Neural cell (in vitro differentiated cells): ENCODE measurements at regions not wholly inside any gene's neighbourhood (a gene's known extent, or its start where the extent isn't known, plus 50 kb on each side); places are given as distances from the start of the nearest gene placed in this dataset.

Source experiments
- H2AFZ ChIP-seq: fragments of 200-600, 300-800 bp; sonication (generic), shearing (Covaris generic); 2 replicates; pipeline ENCODE4 v1.6.0; 2014; ENCODE audit warnings: low read depth, mild to moderate bottlenecking, antibody characterized with exemption, low read length, moderate library complexity
- H3F3A ChIP-seq: fragments of 200-600 bp; shearing (Covaris generic); 2 replicates; pipeline ENCODE4 v1.6.1; 2016; ENCODE audit warnings: mild to moderate bottlenecking, moderate library complexity, mixed read lengths, antibody characterized with exemption, low read length; ENCODE audit not compliant: insufficient read depth, poor library complexity, severe bottlenecking
- H3K27ac ChIP-seq: fragments of 200-600, 300-800 bp; sonication (generic), shearing (Covaris generic); 2 replicates; pipeline ENCODE4 v1.5.1; 2014; ENCODE audit warnings: mild to moderate bottlenecking, low read length, moderate library complexity
- H3K27me3 ChIP-seq: fragments of 300-800, 200-600 bp; sonication (generic), shearing (Covaris generic); 2 replicates; pipeline ENCODE4 v1.6.0; 2014; ENCODE audit warnings: mild to moderate bottlenecking, low read depth, low read length, moderate library complexity; ENCODE audit not compliant: insufficient read depth
- H3K36me3 ChIP-seq: fragments of 300-800, 200-600 bp; sonication (generic), shearing (Covaris generic); 2 replicates; pipeline ENCODE4 v1.5.1; 2014; ENCODE audit warnings: mild to moderate bottlenecking, antibody characterized with exemption, low read length, moderate library complexity; ENCODE audit not compliant: insufficient read depth
- H3K4me2 ChIP-seq: fragments of 300-800, 200-600 bp; sonication (generic), shearing (Covaris generic); 2 replicates; pipeline ENCODE4 v1.6.0; 2014; ENCODE audit warnings: mild to moderate bottlenecking, low read length
- H3K4me3 ChIP-seq: fragments of 300-800, 200-600 bp; sonication (generic), shearing (Covaris generic); 2 replicates; pipeline ENCODE4 v1.5.1; 2014; ENCODE audit warnings: mild to moderate bottlenecking, low read length, moderate library complexity
- H3K79me2 ChIP-seq: fragments of 200-600 bp; shearing (Covaris generic); replicated peaks from 2 replicates; pipeline ENCODE4 v1.6.0; 2014; ENCODE audit warnings: mild to moderate bottlenecking, low read length, moderate library complexity; ENCODE audit not compliant: insufficient read depth
- H3K9ac ChIP-seq: fragments of 300-800, 200-600 bp; sonication (generic), shearing (Covaris generic); 2 replicates; pipeline ENCODE4 v1.6.1; 2016; ENCODE audit warnings: mild to moderate bottlenecking, low read length, mixed read lengths
- H3K9me2 ChIP-seq: fragments of 200-600 bp; shearing (Covaris generic); 2 replicates; pipeline ENCODE4 v1.6.1; 2016; ENCODE audit warnings: mild to moderate bottlenecking, low read length, mixed read lengths; ENCODE audit not compliant: insufficient read depth
- H3K9me3 ChIP-seq: fragments of 200-600, 300-800 bp; sonication (generic), shearing (Covaris generic); 2 replicates; pipeline ENCODE4 v1.6.1; 2016; ENCODE audit warnings: mild to moderate bottlenecking, mixed run types, low read length, moderate library complexity, mixed read lengths
- H4K20me1 ChIP-seq: fragments of 200-600 bp; shearing (Covaris generic); 2 replicates; pipeline ENCODE4 v1.6.1; 2016; ENCODE audit warnings: mild to moderate bottlenecking, mixed run types; ENCODE audit not compliant: insufficient read depth
- CTCF ChIP-seq: fragments of 450-650 bp; IDR thresholded peaks from 2 replicates; pipeline ENCODE4 v1.5.1; 2014; ENCODE audit warnings: antibody characterized with exemption, mild to moderate bottlenecking, moderate library complexity; ENCODE audit not compliant: poor library complexity, severe bottlenecking
- EP300 ChIP-seq: fragments of 450-650 bp; conservative IDR thresholded peaks from 2 replicates; pipeline ENCODE4 v1.6.1; 2014; ENCODE audit warnings: antibody characterized with exemption, mild to moderate bottlenecking, moderate library complexity; ENCODE audit not compliant: poor library complexity, severe bottlenecking
- EZH2 ChIP-seq: fragments of 200-600, 300-800 bp; shearing (Covaris generic), sonication (generic); IDR thresholded peaks from 2 replicates; pipeline ENCODE4 v1.6.1; 2014; ENCODE audit warnings: antibody characterized with exemption, low read length, borderline replicate concordance, mild to moderate bottlenecking; ENCODE audit not compliant: insufficient read depth, poor library complexity, severe bottlenecking
- MXI1 ChIP-seq: fragments of 450-650 bp; conservative IDR thresholded peaks from 2 replicates; pipeline ENCODE4 v1.6.1; 2014; ENCODE audit warnings: antibody characterized with exemption, mild to moderate bottlenecking; ENCODE audit not compliant: poor library complexity, severe bottlenecking
- POLR2AphosphoS5 ChIP-seq: IDR thresholded peaks from 2 replicates; pipeline ENCODE4 v1.6.1; 2012
- RAD21 ChIP-seq: fragments of 450-650 bp; conservative IDR thresholded peaks from 2 replicates; pipeline ENCODE4 v1.6.1; 2014; ENCODE audit warnings: antibody characterized with exemption, mild to moderate bottlenecking, moderate library complexity
- REST ChIP-seq: IDR thresholded peaks from 2 replicates; pipeline ENCODE4 v1.6.1; 2012; ENCODE audit warnings: borderline replicate concordance
- SMC3 ChIP-seq: fragments of 450-650 bp; conservative IDR thresholded peaks from 2 replicates; pipeline ENCODE4 v1.6.1; 2014; ENCODE audit warnings: antibody characterized with exemption, mild to moderate bottlenecking, moderate library complexity; ENCODE audit not compliant: poor library complexity
- TAF1 ChIP-seq: IDR thresholded peaks from 2 replicates; pipeline ENCODE4 v1.6.1; 2012; ENCODE audit warnings: low read depth

- no peaks in the 10 kb centered on the region for H4K20me1 ChIP-seq
- no peak overlapping the region for H3K4me3 ChIP-seq
- H2AFZ ChIP-seq: no peak overlapping the region
Measured at GRCh38 chr11:80328774-80329173, 887.9 kb upstream of the TENM4 start.

GRCh38 chr11:80327956-80328614, 887.3 kb upstream of the TENM4 start:
- Histone ChIP-seq H3K4me2 (no peak overlapping the region), H4K20me1 (no peaks in the 10 kb centered on the region), H3K9me3 (no peaks in the 10 kb centered on the region), H3K9me2 (no peaks in the 10 kb centered on the region), H3K27ac (no peak overlapping the region), H3K27me3 (no peaks in the 10 kb centered on the region), H2AFZ (no peak overlapping the region), H3K9ac (no peak overlapping the region), H3K4me3 (no peak overlapping the region), H3K79me2 (no peaks in the 10 kb centered on the region), H3K36me3 (no peaks in the 10 kb centered on the region), H3F3A (no peaks in the 10 kb centered on the region)
- no peak for TF ChIP-seq EP300
- TF ChIP-seq SMC3: no peak
- no peak for TF ChIP-seq TAF1

More at GRCh38 chr11:80328774-80329173, 887.9 kb upstream of the TENM4 start:
- Histone ChIP-seq H3K27ac (no peak overlapping the region), H3K9me3 (no peaks in the 10 kb centered on the region), H3K27me3 (no peaks in the 10 kb centered on the region), H3K9me2 (no peaks in the 10 kb centered on the region), H3K36me3 (no peaks in the 10 kb centered on the region), H3F3A (no peaks in the 10 kb centered on the region), H3K4me2 (no peak overlapping the region), H3K79me2 (no peaks in the 10 kb centered on the region), H3K9ac (no peak overlapping the region)
- TF ChIP-seq TAF1 (no peak), CTCF (no peak), SMC3 (no peak), RAD21 (no peak), POLR2AphosphoS5 (no peak), EP300 (no peak), MXI1 (no peak), EZH2 (no peak), REST (no peak)
